SH-SY5Y (cell line): ENCODE measurements at regions not wholly inside any gene's neighbourhood (a gene's known extent, or its start where the extent isn't known, plus 50 kb on each side); places are given as distances from the start of the nearest gene placed in this dataset.

Experiments used
- GATA2 ChIP-seq: IDR thresholded peaks from 2 replicates; pipeline ENCODE4 v1.6.1; 2011; ENCODE audit warnings: mild to moderate bottlenecking, low read depth, low read length
- GATA3 ChIP-seq: IDR thresholded peaks from 2 replicates; pipeline ENCODE4 v1.6.1; 2011; ENCODE audit warnings: low read depth, mild to moderate bottlenecking, low read length, moderate library complexity

DNA sequence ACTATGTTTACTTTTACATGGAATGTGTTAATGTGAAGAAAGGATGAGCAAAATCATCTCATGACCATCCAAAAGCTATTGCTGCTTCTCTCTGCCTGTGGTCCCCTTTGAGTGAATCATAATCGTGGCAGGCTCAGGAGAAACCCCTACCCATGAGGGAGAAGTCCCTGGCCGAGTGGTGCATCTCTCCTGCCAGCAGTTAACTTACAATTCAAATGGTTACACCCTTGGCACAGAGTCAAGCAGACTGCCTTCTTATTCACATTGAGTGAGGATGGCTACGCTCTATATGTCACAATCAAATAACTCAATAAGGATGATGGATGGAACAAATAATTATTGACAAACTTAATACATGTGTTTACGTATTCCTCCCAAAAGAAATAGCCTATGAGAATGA, 179.1 kb downstream of the FGF1 start:
- TF ChIP-seq GATA2 (no peak), GATA3 (no peak)
